Astrocyte (in vitro differentiated cells and primary cell): ENCODE measurements at regions not wholly inside any gene's neighbourhood (a gene's known extent, or its start where the extent isn't known, plus 50 kb on each side); places are given as distances from the start of the nearest gene placed in this dataset.
"Not testable (repeated sequence)": the region's sequence is repeated elsewhere in the genome, so short reads cannot be mapped to it uniquely, and the experiment has no call there.

Experiments
- DNase-seq: peaks from one replicate; pipeline ENCODE4 v3.0.0-alpha.2; 2010; ENCODE audit warnings: low read depth
- FAIRE-seq: peaks from 2 replicates; lab custom pipeline; 2011; peaks lifted over from hg19 to GRCh38; lab: Jason Lieb, UNC
- H2AFZ ChIP-seq: 2 replicates; pipeline ENCODE4 v1.6.0; 2012; ENCODE audit warnings: low read depth, low read length, inconsistent platforms
- H3K27ac ChIP-seq: 2 replicates; pipeline ENCODE4 v1.5.1; 2011; ENCODE audit warnings: low read depth, low read length, inconsistent platforms
- H3K27me3 ChIP-seq: 2 replicates; pipeline ENCODE4 v1.6.0; 2011; ENCODE audit warnings: low read length, inconsistent platforms; ENCODE audit not compliant: insufficient read depth
- H3K36me3 ChIP-seq: 2 replicates; pipeline ENCODE4 v1.5.1; 2011; ENCODE audit warnings: low read length, inconsistent platforms; ENCODE audit not compliant: insufficient read depth
- H3K4me1 ChIP-seq: 2 replicates; pipeline ENCODE4 v1.5.1; 2011; ENCODE audit warnings: low read length, inconsistent platforms; ENCODE audit not compliant: insufficient read depth
- H3K4me2 ChIP-seq: 2 replicates; pipeline ENCODE4 v1.6.0; 2012; ENCODE audit warnings: low read length, inconsistent platforms
- H3K4me3 ChIP-seq: 2 replicates; pipeline ENCODE4 v1.5.1; 2011; ENCODE audit warnings: low read depth, mild to moderate bottlenecking, low read length, inconsistent platforms; ENCODE audit not compliant: insufficient read depth
- H3K79me2 ChIP-seq: 2 replicates; pipeline ENCODE4 v1.6.0; 2012; ENCODE audit warnings: mild to moderate bottlenecking, low read length, inconsistent platforms; ENCODE audit not compliant: insufficient read depth
- H3K9ac ChIP-seq: 2 replicates; pipeline ENCODE4 v1.6.0; 2012; ENCODE audit warnings: mild to moderate bottlenecking, low read length, inconsistent platforms
- H3K9me3 ChIP-seq: 2 replicates; pipeline ENCODE4 v1.5.1; 2012; ENCODE audit warnings: low read depth, mild to moderate bottlenecking, low read length, inconsistent platforms; ENCODE audit not compliant: insufficient read depth
- H4K20me1 ChIP-seq: 2 replicates; pipeline ENCODE4 v1.6.0; 2012; ENCODE audit warnings: low read length, inconsistent platforms; ENCODE audit not compliant: insufficient read depth
- H3K27ac Mint-ChIP-seq: one replicate; pipeline ENCODE4 v1.8.0; 2021; ENCODE audit warnings: mild to moderate bottlenecking, mixed read lengths; ENCODE audit not compliant: unreplicated experiment
- H3K27me3 Mint-ChIP-seq: one replicate; pipeline ENCODE4 v1.8.0; 2021; ENCODE audit warnings: low read depth, mixed read lengths; ENCODE audit not compliant: unreplicated experiment
- H3K36me3 Mint-ChIP-seq: one replicate; pipeline ENCODE4 v1.8.0; 2021; ENCODE audit warnings: low read depth, mixed read lengths; ENCODE audit not compliant: unreplicated experiment
- H3K4me1 Mint-ChIP-seq: one replicate; pipeline ENCODE4 v1.8.0; 2021; ENCODE audit warnings: low read depth, mixed read lengths; ENCODE audit not compliant: unreplicated experiment
- H3K4me3 Mint-ChIP-seq: one replicate; pipeline ENCODE4 v1.8.0; 2021; ENCODE audit warnings: mild to moderate bottlenecking, moderate library complexity, mixed read lengths; ENCODE audit not compliant: unreplicated experiment
- H3K9me3 Mint-ChIP-seq: one replicate; pipeline ENCODE4 v1.8.0; 2021; ENCODE audit warnings: mild to moderate bottlenecking, mixed read lengths; ENCODE audit not compliant: unreplicated experiment
- EZH2 ChIP-seq: IDR thresholded peaks from 2 replicates; pipeline ENCODE4 v1.6.1; 2012; ENCODE audit warnings: mild to moderate bottlenecking, low read length, inconsistent platforms; ENCODE audit not compliant: insufficient read depth
- TF ChIP-seq, protein P1 (sequence below): IDR thresholded peaks from 2 replicates; pipeline ENCODE4 v1.5.1; 2011; ENCODE audit warnings: low read depth, mild to moderate bottlenecking, inconsistent platforms, low read length, moderate library complexity; ENCODE audit not compliant: insufficient read depth

GRCh38 chr3:70615286-70615685 is 302.8 kb upstream of the MDFIC2 start:
- no peaks in the 10 kb centered on the region for H3K4me1 Mint-ChIP-seq
- no peak overlapping the region for H3K27ac Mint-ChIP-seq
- H3K27ac ChIP-seq: no peak overlapping the region
- H3K9me3 Mint-ChIP-seq: peaks cover 7% of the 10 kb centered on the region
- no peaks in the 10 kb centered on the region for H3K36me3 ChIP-seq
- no peaks in the 10 kb centered on the region for H3K79me2 ChIP-seq
- FAIRE-seq (no peak), DNase-seq (no peak)
- no peaks in the 10 kb centered on the region for H4K20me1 ChIP-seq
- no peaks in the 10 kb centered on the region for H3K27me3 ChIP-seq
- TF ChIP-seq, protein P1, sequence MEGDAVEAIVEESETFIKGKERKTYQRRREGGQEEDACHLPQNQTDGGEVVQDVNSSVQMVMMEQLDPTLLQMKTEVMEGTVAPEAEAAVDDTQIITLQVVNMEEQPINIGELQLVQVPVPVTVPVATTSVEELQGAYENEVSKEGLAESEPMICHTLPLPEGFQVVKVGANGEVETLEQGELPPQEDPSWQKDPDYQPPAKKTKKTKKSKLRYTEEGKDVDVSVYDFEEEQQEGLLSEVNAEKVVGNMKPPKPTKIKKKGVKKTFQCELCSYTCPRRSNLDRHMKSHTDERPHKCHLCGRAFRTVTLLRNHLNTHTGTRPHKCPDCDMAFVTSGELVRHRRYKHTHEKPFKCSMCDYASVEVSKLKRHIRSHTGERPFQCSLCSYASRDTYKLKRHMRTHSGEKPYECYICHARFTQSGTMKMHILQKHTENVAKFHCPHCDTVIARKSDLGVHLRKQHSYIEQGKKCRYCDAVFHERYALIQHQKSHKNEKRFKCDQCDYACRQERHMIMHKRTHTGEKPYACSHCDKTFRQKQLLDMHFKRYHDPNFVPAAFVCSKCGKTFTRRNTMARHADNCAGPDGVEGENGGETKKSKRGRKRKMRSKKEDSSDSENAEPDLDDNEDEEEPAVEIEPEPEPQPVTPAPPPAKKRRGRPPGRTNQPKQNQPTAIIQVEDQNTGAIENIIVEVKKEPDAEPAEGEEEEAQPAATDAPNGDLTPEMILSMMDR: no peak
- no peak for TF ChIP-seq EZH2
- no peaks in the 10 kb centered on the region for H3K9me3 ChIP-seq
- no peak overlapping the region for H3K4me3 Mint-ChIP-seq
- H2AFZ ChIP-seq: no peak overlapping the region
- H3K4me1 ChIP-seq: no peaks in the 10 kb centered on the region
- H3K36me3 Mint-ChIP-seq: no peaks in the 10 kb centered on the region
- no peak overlapping the region for H3K4me2 ChIP-seq
- H3K9ac ChIP-seq: no peak overlapping the region
- H3K27me3 Mint-ChIP-seq: peaks cover 3% of the 10 kb centered on the region
- no peak overlapping the region for H3K4me3 ChIP-seq

DNA sequence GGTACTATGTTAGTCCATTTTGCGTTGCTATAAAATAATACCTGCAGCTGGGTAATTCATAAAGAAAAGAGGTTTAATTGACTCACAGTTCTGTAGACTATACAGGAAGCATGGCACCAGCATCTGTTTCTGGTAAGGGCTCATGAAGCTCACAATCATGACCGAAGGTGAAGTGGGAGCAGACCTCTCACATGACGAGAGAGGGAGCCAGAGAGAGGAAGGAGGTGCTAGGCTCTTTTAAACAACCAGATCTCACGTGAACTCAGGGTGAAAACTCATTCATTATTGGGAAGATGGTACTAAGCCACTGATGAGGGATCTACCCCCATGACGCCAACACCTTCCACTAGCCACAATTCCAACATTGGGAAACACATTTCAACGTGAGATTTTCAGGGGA is 301.7 kb upstream of the MDFIC2 start:
- H3K9me3 Mint-ChIP-seq: peaks cover 7% of the 10 kb centered on the region
- TF ChIP-seq, protein P1: no peak
- no peaks in the 10 kb centered on the region for H3K36me3 ChIP-seq
- H3K27me3 Mint-ChIP-seq: no peaks in the 10 kb centered on the region
- no peaks in the 10 kb centered on the region for H3K4me1 ChIP-seq
- H3K79me2 ChIP-seq: no peaks in the 10 kb centered on the region
- no peak overlapping the region for H3K27ac ChIP-seq
- no peaks in the 10 kb centered on the region for H3K9me3 ChIP-seq
- H3K4me3 ChIP-seq: no peak overlapping the region
- no peaks in the 10 kb centered on the region for H3K36me3 Mint-ChIP-seq
- FAIRE-seq: no peak
- H3K27me3 ChIP-seq: no peaks in the 10 kb centered on the region
- H3K4me2 ChIP-seq: no peak overlapping the region
- no peaks in the 10 kb centered on the region for H4K20me1 ChIP-seq
- H3K27ac Mint-ChIP-seq: no peak overlapping the region
- H3K4me1 Mint-ChIP-seq: no peaks in the 10 kb centered on the region
- no peak overlapping the region for H2AFZ ChIP-seq
- no peak overlapping the region for H3K4me3 Mint-ChIP-seq
- DNase-seq: no peak
- no peak overlapping the region for H3K9ac ChIP-seq

- no peak overlapping the region for H3K27ac Mint-ChIP-seq
- FAIRE-seq: no peak
- H4K20me1 ChIP-seq: no peaks in the 10 kb centered on the region
Observed at GRCh38 chr3:70612920-70613319, 300.5 kb upstream of the MDFIC2 start.

DNA sequence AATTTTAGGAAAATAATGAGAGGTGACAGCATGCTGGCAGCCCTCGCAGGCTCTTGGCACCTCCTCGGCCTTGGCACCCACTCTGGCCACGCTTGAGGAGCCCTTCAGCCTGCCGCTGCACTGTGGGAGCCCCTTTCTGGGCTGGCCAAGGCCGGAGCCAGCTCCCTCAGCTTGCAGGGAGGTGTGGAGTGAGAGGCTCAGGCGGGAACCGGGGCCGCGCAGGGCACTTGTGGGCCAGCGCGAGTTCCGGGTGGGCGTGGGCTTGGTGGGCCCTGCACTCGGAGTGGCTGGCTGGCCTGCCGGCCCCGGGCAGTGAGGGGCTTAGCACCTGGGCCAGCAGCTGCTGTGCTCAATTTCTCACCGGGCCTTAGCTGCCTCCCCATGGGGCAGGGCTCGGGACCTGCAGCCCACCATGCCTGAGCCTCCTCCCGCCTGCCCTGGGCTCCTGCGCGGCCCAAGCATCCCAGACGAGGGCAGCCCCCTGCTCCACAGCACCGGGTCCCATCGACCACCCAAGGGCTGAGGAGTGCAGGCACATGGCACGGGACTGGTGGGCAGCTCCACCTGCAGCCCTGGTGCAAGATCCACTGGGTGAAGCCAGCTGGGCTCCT is 299.3 kb upstream of the MDFIC2 start:
- H3K9me3 Mint-ChIP-seq: not testable (repeated sequence)

More at GRCh38 chr3:70612920-70613319, 300.5 kb upstream of the MDFIC2 start:
- Histone ChIP-seq H3K79me2 (no peaks in the 10 kb centered on the region), H3K4me1 (no peaks in the 10 kb centered on the region), H3K36me3 (no peaks in the 10 kb centered on the region), H3K27me3 (no peaks in the 10 kb centered on the region), H3K9ac (no peak overlapping the region), H3K27ac (no peak overlapping the region), H3K4me2 (no peak overlapping the region), H2AFZ (no peak overlapping the region), H3K9me3 (no peaks in the 10 kb centered on the region), H3K4me3 (no peak overlapping the region)
- Mint-ChIP-seq H3K9me3 (peaks cover 7% of the 10 kb centered on the region), H3K4me3 (no peak overlapping the region), H3K27me3 (no peaks in the 10 kb centered on the region), H3K4me1 (no peaks in the 10 kb centered on the region), H3K36me3 (no peaks in the 10 kb centered on the region)
- DNase-seq: no peak
- TF ChIP-seq EZH2: no peak
- TF ChIP-seq, protein P1: no peak

More for the DNA sequence above, 299.3 kb upstream of the MDFIC2 start:
- H3K4me2 ChIP-seq, H4K20me1 ChIP-seq, H3K4me1 Mint-ChIP-seq, H3K9me3 ChIP-seq, H3K9ac ChIP-seq, H3K36me3 Mint-ChIP-seq, H3K27me3 ChIP-seq, H3K27me3 Mint-ChIP-seq, H3K4me3 ChIP-seq, DNase-seq, H3K4me1 ChIP-seq, FAIRE-seq, H3K36me3 ChIP-seq, H3K79me2 ChIP-seq, H3K27ac Mint-ChIP-seq, H2AFZ ChIP-seq, H3K27ac ChIP-seq, H3K4me3 Mint-ChIP-seq: not testable (repeated sequence)
